ENCODE measurements at regions not wholly inside any gene's neighbourhood (a gene's known extent, or its start where the extent isn't known, plus 50 kb on each side); places are given as distances from the start of the nearest gene placed in this dataset.

- TF ChIP-seq ATF2 (IDR thresholded peaks at IDR 0.05; ENCODE audit: low read length) (no peak), PAX5 (IDR thresholded peaks at IDR 0.05; ENCODE audit: borderline replicate concordance, low read depth, low read length) (no peak)
These were observed 410.4 kb downstream of the DUSP10 start (continued) for GRCh38 chr1:221331273-221332183.

- POLR2A ChIA-PET = no interaction called here
These were observed 407.8 kb downstream of the DUSP10 start for GRCh38 chr1:221334062-221334461.

More at GRCh38 chr1:221334062-221334461, 407.8 kb downstream of the DUSP10 start:
- TF ChIP-seq MYB (IDR thresholded peaks at IDR 0.05; ENCODE audit: borderline replicate concordance, low read depth, low read length) (no peak), STAT1 (conservative IDR thresholded peaks at IDR 0.05) (no peak), ATF7 (IDR thresholded peaks at IDR 0.05; ENCODE audit: low read depth) (no peak), FOXM1 (IDR thresholded peaks at IDR 0.05; ENCODE audit: low read depth, low read length) (no peak), ZNF384 (IDR thresholded peaks at IDR 0.05; ENCODE audit: borderline replicate concordance, low read depth, low read length) (no peak), ZBTB33 (IDR thresholded peaks at IDR 0.05) (no peak), EGR1 (IDR thresholded peaks at IDR 0.05; ENCODE audit: borderline replicate concordance in 1 of 2, low read depth in 2 of 2, low read length in 2 of 2) (no peak), BCLAF1 (IDR thresholded peaks at IDR 0.05) (no peak), IRF3 (IDR thresholded peaks at IDR 0.05) (no peak), HSF1 (IDR thresholded peaks at IDR 0.05; ENCODE audit: low read depth, low read length) (no peak), ZNF217 (IDR thresholded peaks at IDR 0.05) (no peak)
- 2% methylated on average over 2 of the region's 2 CpGs for WGBS (ENCODE audit: insufficient coverage, insufficient replicate concordance, low lambda C conversion rate, missing lambda C conversion rate)
- Histone ChIP-seq H4K20me1 (ENCODE audit: control insufficient read depth, insufficient read depth) (no peaks in the 10 kb centered on the region), H3K36me3 (ENCODE audit: control insufficient read depth in 2 of 2, insufficient read depth in 2 of 2, low read length in 1 of 2) (no peaks in the 10 kb centered on the region), H3K4me1 (ENCODE audit: control insufficient read depth, insufficient read depth, low read length) (no peaks in the 10 kb centered on the region), H2AFZ (ENCODE audit: control insufficient read depth, low read depth, low read length) (no peak overlapping the region), H3K79me2 (ENCODE audit: control insufficient read depth, insufficient read depth, low read length) (no peaks in the 10 kb centered on the region), H3K27me3 (replicated peaks in 1 of 2; ENCODE audit: control insufficient read depth in 2 of 2, insufficient read depth in 2 of 2, low read length in 1 of 2) (no peaks in the 10 kb centered on the region; a peak in 1 of 4 replicates), H3K4me3 (no peak overlapping the region), H3K9ac (ENCODE audit: control insufficient read depth, insufficient read depth, low read length) (no peak overlapping the region), H3K4me2 (ENCODE audit: control insufficient read depth, insufficient read depth) (no peak overlapping the region), H3K9me3 (replicated peaks; ENCODE audit: control insufficient read depth, insufficient read depth, low read length) (no peaks in the 10 kb centered on the region), H3K27ac (ENCODE audit: control insufficient read depth, insufficient read depth) (no peak overlapping the region)
- no peak for ATAC-seq
- no peak for DNase-seq (ENCODE audit: low read depth, low spot score)
- no TSS peak for BruUV-seq (replicated peaks)
- ChIA-PET RAD21 (ENCODE audit: unreplicated experiment) (no interaction called here), CTCF (no interaction called here), SMC1A (ENCODE audit: uncharacterized antibody, unreplicated experiment) (no interaction called here)
- intact Hi-C loops (cut with micrococcal nuclease; ENCODE audit: unreplicated experiment) = no loop called here
- in situ Hi-C loops (cut with MboI) = no loop called here
- no peak for FAIRE-seq
